HG03064 (cell line): ENCODE measurements at regions not wholly inside any gene's neighbourhood (a gene's known extent, or its start where the extent isn't known, plus 50 kb on each side); places are given as distances from the start of the nearest gene placed in this dataset.

ENCODE experiments used
- ATAC-seq: cut with Tn5 transposase; IDR thresholded peaks from one replicate; pipeline ENCODE4 v1.9.1; 2021; ENCODE audit warnings: low read depth; ENCODE audit not compliant: unreplicated experiment

DNA sequence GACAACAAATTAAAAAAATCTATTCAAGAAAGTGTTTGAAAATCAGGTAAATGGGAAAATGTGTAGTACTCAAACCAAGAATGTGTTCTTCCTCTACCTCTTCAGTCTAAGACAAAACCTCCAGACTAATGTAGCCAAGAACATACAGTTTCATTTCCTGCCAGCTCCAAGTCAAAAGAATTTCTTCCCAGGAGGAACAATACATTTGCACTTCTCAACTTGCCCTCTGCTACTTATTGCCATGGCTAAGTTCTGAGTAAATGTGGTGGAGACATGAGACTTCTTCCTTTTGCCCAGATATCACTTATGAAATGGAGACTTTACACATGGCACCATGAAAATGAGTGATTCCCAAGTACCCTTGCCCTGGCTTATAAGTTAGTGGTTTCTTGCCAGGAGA lies 2112.2 kb upstream of the C9orf72 start:
- ATAC-seq = no peak

DNA sequence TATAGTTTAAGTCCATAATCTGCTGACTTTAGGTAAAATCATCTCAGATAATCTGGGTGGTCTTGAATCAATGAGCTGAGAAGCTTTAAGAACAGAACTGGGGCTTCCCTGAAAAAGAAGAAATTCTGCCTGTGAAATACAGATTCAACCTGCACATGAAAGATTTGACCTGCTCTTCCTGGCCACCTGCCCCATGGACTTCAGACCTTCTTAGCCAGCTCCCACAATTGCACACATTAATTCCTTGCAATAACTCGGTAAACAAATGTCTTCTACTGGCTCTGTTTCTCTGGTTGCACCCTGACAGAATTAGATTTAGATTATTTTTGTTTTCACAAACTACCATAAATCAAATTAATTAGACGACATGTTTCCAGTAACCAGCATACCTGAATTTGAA lies 2117.9 kb upstream of the C9orf72 start:
- no peak for ATAC-seq

DNA sequence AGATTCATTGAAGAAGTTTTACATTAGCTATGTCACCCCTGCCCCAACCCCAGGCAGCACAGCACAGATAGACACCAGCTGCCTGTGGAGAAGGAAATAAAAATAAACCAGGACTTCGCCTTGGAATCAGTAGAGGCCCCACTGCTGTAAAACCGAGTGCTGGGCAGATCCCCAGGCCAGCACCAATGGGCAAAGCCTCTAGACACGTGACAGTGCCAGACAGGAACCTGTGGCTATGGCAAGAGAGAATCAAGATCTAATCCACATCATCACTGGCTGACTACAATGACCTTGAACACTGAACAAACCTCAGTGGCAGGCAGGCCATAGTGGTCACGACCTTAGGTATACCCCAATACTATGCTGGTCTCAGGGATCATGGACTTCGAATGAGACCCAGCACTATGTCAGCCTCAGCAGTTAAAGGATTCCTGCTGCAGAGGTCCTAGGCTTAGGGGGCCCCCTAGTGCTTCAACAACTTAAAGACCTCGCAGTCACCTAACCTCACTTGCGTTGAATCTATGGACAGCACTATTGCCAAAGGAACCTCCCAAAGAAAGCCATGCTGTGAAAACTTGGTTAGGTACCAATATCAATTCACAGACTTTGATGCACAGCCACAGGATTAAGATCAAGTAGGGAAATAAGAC lies 2118.6 kb upstream of the C9orf72 start:
- ATAC-seq = no peak

DNA sequence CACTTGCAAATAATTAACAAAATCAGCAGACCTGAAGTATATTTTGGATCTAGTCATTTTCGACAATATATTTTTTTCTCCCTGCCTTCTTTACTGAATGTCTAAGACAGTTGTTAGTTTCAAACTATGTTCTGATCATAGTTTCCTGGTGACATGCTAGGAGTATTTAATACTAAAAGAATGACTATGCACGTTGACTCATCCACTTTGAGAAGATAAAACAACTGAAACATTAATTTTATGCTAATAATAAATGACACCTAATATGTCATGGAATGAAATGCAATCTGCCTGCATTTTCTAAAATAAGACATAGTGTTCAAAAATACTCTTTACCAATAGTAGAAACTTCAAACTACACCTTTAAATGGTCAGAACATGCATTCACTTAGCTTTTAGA lies 2123.7 kb upstream of the C9orf72 start:
- ATAC-seq = no peak

DNA sequence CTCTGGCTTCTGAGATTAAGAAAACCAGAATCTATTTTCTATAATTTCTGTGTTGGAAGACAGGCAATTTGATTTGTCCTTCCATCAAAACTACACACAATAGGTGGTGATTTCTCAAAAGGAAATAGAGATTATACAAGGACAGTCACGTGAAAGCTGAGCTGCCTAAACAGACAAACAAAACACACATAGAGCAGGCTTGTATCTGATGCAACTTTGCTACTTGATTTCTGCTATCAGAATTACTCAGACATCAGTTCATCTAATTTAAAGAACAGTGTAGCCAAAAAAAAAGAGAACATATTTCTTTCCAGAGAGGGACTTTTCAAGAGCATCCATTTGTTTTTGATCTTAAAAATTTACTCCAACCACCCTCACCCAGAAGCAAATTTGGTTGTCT lies 2128.3 kb upstream of the C9orf72 start:
- ATAC-seq = no peak

DNA sequence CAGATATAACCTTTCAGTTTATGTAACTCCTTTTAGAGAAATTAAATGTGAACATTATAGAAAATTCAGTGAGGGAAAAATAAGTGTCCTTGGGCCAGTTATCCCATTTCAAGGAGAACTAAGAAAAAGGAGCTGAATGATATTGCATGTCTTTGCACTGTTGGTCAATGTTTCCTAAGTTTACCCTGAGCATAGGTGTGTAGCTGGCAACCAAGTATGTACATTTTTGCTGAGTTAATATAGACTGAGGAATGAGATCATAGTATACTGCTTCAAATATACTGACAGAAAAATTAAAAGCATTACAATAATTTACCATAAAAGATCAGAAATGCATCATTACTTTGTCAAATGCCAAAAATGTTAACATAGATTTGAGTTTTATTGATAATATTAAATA lies 2128.7 kb upstream of the C9orf72 start:
- ATAC-seq = no peak

DNA sequence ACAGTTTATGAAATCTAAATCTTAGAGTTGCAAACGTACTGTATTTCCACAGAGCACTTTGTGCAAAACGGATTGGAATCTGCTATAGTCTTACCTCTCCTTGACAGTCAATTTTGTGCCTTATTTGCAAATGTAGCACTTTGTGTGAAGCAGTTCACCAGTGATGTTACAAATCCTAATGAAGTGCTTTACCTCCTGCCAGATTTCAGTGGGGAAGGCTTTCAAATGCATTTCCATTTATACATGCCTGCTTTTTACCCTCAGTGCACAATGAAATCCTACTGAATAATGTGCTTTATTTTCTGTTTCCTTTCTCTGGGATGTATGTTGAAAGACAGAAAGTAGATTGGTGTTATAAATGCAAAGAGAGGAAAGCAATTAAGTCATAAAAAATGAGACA lies 2141.6 kb upstream of the C9orf72 start:
- no peak for ATAC-seq

DNA sequence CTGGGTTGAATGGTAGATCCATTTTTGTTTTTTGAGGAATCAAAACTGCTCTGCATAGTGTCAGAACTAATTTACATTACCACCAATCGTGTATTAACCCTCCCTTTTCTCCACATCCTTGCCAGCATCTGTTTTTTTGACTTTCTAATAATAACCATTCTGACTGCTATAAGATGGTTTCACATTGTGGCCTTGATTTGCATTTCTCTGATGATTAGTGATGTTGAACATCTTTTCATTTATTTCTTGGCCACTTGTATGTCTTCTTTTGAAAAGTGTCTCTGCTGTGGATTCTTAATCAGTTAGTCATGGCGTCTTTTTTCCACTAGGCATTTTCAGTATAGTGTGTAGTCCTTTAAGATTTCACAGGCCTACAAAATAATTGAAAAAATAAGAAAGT lies 2144.3 kb upstream of the C9orf72 start:
- no peak for ATAC-seq

DNA sequence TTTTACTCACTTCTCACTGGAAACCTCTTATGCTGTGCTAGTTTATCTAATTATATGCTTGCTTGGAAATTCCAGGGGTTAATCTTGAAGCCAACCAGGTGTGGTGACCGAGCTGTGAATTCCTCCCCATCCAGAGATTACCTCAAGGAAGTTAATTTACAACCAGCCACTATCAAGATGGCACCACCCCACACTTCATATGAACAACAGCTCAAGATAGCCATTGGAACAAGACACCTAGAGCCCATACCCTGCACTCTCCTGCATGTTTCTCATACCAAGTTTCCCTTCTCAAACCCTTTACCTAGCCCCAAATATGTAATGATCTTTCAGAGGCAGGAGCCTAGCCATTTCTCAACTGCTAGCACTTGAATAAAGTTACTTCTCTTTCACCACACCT lies 2156.9 kb upstream of the C9orf72 start:
- no peak for ATAC-seq

DNA sequence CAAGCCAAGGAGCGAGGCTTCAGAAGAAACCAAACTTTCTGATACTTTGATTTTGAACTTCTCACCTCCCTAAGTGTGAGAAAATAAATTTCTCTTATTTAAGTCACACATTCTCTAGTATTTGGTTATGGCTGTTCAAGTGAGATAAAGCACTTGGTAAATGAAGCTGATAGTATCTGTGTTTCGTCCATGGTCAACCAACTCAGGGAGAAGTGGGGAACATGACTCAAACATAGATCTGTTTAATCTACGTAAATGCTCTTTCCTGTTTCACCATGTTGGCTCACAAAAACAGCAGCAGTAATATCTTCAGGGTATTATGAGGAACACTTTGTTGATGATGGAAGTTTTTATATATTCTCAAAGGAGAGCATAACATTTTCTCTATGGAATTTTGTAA lies 2167.2 kb upstream of the C9orf72 start:
- no peak for ATAC-seq

DNA sequence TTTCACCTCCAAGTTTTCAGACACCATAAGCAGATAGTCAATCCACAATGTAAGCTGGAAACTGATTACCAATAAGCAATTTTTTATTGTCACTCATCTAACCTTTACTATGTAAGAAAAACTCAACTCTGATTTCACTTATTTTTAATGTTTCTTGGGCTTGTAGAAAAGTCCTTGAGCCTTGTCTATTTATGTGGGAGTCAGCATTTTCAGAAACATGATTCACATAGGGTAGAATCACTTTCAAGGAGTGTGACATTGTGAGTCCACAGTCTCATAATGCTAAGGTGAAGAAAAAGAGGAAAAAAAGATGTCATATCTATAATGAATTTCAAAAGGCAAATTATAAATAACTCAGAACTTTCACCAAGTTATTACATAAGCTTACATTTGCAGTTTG lies 2167.9 kb upstream of the C9orf72 start:
- ATAC-seq = no peak

DNA sequence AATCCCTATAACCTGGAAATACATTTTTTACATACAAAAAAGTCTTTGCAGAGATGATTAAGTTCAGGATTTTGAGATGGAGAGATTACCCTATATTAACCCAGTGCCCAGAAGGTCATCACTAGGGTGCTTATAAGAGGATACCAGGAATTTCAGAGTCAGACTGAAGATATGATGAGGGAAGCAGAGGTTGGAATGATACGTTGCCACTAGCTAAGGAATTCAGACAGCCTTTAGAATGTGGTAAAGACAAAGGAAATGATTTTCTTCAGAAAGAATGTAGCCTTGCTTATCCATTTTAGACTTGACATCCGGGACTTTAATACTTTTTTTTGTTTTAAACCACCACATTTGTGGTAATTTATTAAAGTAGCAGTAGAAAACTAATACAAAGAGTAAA lies 2176.8 kb upstream of the C9orf72 start:
- no peak for ATAC-seq

DNA sequence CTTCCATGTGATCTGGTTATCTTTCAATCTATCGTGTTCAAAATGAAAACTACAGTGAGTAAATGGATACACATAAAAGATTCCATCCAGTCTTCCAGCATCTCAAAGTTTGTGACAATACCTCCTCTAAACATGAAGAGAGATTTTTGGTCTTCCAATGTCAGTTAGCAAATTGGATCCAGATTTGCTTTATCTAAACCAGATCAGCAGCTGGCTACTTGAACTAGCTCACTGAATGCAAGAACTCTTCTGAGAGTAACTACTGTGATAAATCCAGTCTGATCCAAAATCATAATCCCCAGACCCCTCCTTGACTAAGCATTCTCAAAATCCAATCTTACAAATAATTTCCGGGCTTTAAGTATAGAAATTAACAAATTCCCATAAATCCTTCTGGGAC lies 2177.9 kb upstream of the C9orf72 start:
- no peak for ATAC-seq

DNA sequence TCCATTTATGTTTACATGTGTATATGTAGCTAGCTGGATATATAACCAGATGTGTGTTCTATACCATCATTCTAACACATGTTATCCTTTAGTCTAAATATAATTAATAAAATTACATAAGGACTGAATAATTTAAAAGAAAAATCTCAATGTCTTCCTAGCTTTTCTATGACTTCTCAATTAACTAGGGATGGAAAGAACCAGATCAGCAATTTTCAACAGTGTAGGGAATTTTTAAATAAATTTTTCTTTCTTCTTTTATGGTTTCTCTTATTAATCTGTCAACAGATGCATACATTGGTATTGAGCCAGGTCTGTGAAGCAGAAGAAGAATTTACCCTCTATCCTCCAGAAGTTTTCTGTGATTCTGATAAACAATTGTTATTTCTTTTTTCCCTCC lies 2180.4 kb upstream of the C9orf72 start:
- ATAC-seq = no peak

DNA sequence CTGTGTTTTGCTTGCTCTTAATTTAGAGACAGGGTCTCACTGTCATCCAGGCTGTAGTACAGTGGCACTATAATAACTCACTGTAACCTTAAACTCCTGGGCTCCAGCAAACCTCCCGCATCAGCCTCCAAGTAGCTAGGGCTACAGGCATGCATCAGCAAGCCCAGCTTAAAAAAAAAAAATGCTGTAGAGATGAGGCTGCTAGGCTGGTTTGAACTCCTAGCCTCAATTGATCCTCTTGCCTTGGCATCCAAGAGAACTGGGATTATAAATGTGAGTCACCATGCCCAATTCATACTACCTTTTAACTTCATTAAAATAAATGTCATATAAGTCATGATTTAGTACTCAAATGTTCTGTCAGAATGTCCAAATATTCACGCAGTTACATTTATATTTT lies 2195.7 kb upstream of the C9orf72 start:
- no peak for ATAC-seq

DNA sequence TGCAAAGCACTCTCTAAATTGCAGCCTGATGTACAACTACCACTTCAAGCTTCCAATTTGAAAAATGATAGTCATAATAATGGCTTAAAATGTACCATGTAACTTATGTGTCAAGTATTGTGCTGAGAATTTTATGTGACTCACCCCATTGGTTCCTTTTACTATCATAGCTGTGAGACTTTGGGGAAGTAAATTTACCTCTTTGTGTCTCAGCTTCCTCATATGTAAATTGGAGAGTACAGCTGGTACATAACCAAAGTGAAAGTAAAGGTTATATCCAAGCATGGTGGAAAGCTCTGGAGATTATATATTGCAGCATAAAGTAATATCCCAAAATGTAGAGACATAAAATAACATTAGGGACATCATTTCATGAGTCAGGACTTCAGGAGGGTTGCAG lies 2200.4 kb upstream of the C9orf72 start:
- no peak for ATAC-seq

DNA sequence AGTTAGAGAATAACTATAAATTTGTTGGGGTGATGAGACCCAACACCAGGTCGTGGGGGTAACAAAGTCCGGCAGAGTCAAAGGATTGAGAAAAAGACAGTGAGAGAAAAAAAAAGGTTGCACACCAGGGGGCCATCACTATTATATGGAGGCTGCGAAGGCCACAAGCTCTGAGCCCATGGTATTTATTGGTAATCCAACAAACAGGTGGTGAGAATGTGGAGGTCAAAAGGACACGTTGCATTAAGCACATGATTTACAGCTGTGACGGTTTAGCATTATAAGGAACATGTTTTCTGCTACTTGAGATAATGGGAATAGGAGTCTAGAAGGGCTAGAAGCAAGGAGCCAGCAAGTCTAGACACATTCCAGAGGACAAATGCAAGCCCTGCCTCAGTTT lies 2202.2 kb upstream of the C9orf72 start:
- ATAC-seq = no peak

DNA sequence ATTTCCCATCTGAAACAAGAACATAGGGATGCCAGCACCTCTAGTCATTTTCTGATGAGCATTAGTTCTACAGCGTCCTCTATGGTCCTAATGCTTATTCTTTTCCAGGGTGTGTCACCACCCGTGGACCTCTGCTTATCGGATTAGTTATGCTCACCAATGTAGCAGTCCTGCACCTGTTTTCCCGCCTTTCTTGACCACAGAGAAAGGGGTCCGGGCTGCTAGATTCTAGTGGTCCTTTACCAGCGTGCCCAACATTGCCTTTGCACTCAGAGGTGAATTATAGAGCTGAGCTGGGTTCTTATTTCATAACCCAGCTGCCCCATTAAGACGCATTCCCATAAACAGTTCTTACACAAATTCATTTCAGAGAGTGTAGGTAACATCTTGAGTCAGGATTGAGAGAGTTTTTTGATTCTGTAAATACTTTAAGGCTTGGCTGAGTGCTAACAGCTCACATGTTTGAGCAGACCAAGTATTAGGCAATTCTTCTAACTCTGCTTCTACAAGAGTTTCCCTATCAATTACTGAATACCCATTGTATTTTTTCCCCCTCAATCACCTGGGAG lies 2205.1 kb upstream of the C9orf72 start:
- ATAC-seq = no peak

DNA sequence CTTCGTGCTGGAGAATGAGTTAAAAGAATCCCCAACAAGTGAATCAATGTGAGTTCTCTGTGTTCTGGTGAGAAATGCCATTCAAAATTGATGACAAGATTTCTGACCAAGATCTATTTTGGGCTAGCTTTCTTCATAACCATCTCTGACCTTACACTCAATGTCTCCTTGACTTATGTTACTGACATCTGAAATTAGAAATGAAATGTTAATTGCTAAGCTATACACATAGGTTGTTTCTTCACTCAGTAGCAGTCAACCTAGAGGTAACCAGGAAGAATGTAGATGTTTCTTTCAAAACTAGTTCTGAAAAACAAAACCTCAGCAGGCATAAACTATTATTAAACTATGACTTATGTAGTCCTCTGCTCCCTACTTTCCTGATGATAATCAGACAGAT lies 2220.7 kb upstream of the C9orf72 start:
- no peak for ATAC-seq

DNA sequence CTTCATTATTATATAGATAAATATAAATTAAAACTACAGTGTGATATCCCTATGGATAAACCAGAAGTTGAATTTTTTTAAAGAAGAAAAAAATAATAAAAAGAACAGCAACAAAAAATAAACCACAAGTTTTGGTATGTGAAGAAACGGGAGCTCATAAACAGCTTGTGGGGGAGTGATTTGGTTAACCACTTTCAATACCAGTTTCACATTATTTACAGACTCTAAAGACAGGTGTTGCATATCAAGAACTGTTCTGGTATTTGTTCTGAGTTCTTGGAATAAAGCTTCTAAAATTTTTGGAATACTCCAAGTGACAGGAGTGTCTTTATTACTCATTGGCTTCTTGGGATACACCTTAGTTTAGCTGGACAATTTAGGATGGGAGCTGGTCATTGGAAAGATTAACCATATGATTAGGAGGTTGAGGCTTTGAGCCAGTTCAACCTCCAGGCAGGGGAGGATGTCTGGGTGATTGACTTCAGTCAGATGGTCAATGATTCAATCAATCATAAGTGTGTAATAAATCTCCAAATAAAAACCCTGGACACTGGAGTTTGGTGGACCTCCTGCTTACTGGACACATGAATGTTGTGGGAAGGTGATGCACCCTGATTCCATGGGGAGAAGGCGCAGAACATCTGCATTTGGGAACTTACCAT lies 2223.1 kb upstream of the C9orf72 start:
- peak; percentile 93 for ATAC-seq

DNA sequence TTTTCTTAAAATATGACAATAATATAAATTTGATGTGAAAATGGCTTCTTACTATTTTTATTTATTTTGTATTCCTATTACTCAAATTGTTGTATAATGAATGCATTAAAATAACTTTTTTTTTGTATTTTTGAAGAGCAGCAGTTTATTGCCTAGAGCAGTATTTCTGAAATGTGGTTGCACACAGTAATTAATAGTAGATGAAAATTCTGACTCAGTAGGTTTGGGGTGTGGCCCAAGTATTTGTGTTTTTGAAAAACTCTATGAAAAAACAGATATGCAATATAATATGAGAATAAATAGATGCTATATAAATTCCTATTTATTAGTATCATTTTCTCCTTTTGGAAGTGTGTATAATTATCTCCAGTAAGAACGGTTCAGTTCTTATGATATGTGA lies 2225.3 kb upstream of the C9orf72 start:
- ATAC-seq = no peak

DNA sequence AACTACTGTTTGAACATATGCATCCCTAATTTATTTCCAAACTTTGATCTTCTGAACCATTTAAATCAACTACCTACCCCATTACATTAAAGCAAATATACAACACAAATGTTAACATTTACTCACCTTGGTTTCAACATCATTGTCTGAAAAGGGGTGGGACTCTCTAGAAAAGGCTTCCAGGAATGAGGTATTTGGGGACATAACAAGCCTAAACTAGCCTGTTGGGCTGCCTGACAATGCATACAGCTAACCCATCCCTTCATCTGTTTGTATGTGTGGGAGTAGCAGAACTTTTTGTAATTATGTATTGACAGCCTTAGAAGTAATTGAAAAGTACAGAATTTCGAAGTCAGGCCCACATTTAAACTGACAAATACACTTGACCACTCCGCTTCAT lies 2225.9 kb upstream of the C9orf72 start:
- ATAC-seq = no peak
